ENCODE measurements at regions not wholly inside any gene's neighbourhood (a gene's known extent, or its start where the extent isn't known, plus 50 kb on each side); places are given as distances from the start of the nearest gene placed in this dataset.

GRCh38 chr2:189287363-189287762 is 107.8 kb upstream of the COL5A2 start (continued):
- no peak for TF ChIP-seq CUX1 (IDR thresholded peaks at IDR 0.05; ENCODE audit: insufficient replicate concordance, low read depth, low read length)
- TF ChIP-seq NFYB (IDR thresholded peaks at IDR 0.05; ENCODE audit: insufficient read depth, low read depth, low read length) = no peak
- TF ChIP-seq SMAD1 (IDR thresholded peaks at IDR 0.05; ENCODE audit: low read depth, partially characterized antibody) = no peak
- no peak for TF ChIP-seq SREBF2 (IDR thresholded peaks at IDR 0.05; ENCODE audit: low read length)
- TF ChIP-seq ZBTB4 (CRISPR knock-in tag; IDR thresholded peaks at IDR 0.05) = no peak
- TF ChIP-seq SMAD5 (IDR thresholded peaks at IDR 0.05; ENCODE audit: low read depth) = no peak
- no peak for TF ChIP-seq CEBPZ (IDR thresholded peaks at IDR 0.05; ENCODE audit: low read depth, low read length)
- TF ChIP-seq ESRRA (IDR thresholded peaks at IDR 0.05; ENCODE audit: low read length) = no peak
- TF ChIP-seq WRNIP1 (IDR thresholded peaks at IDR 0.05; ENCODE audit: borderline replicate concordance, low read depth, low read length) = no peak
- no peak for TF ChIP-seq ZNF207 (IDR thresholded peaks at IDR 0.05; ENCODE audit: borderline replicate concordance)
- no peak for TF ChIP-seq NKRF (conservative IDR thresholded peaks at IDR 0.05)
- no peak for TF ChIP-seq MYC (IDR thresholded peaks at IDR 0.05; ENCODE audit: insufficient read depth, insufficient read length, insufficient replicate concordance, low read length, severe bottlenecking)
- no peak for TF ChIP-seq MAX (IDR thresholded peaks at IDR 0.05; ENCODE audit: low read depth, low read length)

Data from GM12878 (cell line).